K562 (cell line): ENCODE measurements at regions not wholly inside any gene's neighbourhood (a gene's known extent, or its start where the extent isn't known, plus 50 kb on each side); places are given as distances from the start of the nearest gene placed in this dataset.

Experiments
- ATF3 ChIP-seq, 2 experiments: fragments of 450-650 bp in 1 of 2; sonication (generic) in 1 of 2; formaldehyde crosslinking in 1 of 2; IDR thresholded peaks in 1 of 2; conservative IDR thresholded peaks in 1 of 2; 2 replicates each; pipeline versions ENCODE4 v1.6.1 to v1.8.1; 2016 to 2023; ENCODE audit warnings: mild to moderate bottlenecking in 2 of 2, moderate library complexity in 2 of 2, inconsistent platforms in 1 of 2, missing genetic modification reagents in 1 of 2
- ATF4 ChIP-seq: fragments of 450-650 bp; formaldehyde crosslinking; IDR thresholded peaks from 2 replicates; pipeline ENCODE4 v1.4.0; 2022; ENCODE audit warnings: mild to moderate bottlenecking, moderate library complexity
- CTCF ChIP-seq, 3 experiments: IDR thresholded peaks in 2 of 3; conservative IDR thresholded peaks in 1 of 3; 2 replicates each; pipeline ENCODE4 v1.5.1; 2011 to 2012; ENCODE audit warnings: low read length in 3 of 3, mild to moderate bottlenecking in 3 of 3, control low read depth in 2 of 3, improper control_type of control experiment in 1 of 3, inconsistent platforms in 1 of 3, low read depth in 1 of 3, mixed read lengths in 1 of 3, moderate library complexity in 1 of 3; ENCODE audit not compliant: insufficient read depth in 2 of 3
- HINFP ChIP-seq: fragments of 450-650 bp; conservative IDR thresholded peaks from 2 replicates; pipeline ENCODE4 v1.6.1; 2016; ENCODE audit warnings: missing genetic modification characterization, low read depth, mild to moderate bottlenecking, control low read depth, missing compliant biosample characterization
- LARP7 ChIP-seq: fragments of 450-650 bp; IDR thresholded peaks from 2 replicates; pipeline ENCODE4 v1.6.1; 2016
- NRF1 ChIP-seq, 2 experiments: fragments of 450-650 bp; IDR thresholded peaks in 1 of 2; conservative IDR thresholded peaks in 1 of 2; 2 replicates each; pipeline ENCODE4 v1.6.1; 2014; ENCODE audit warnings: mild to moderate bottlenecking in 2 of 2
- POLR2A ChIP-seq: fragments of 450-650 bp; conservative IDR thresholded peaks from 2 replicates; pipeline ENCODE4 v1.6.1; 2016
- RCOR1 ChIP-seq, 2 experiments: IDR thresholded peaks; 2 replicates each; pipeline ENCODE4 v1.6.1; 2012; ENCODE audit warnings: low read depth in 2 of 2, low read length in 2 of 2, borderline replicate concordance in 1 of 2, improper control_type of control experiment in 1 of 2
- ZNF224 ChIP-seq: sonication (generic); formaldehyde crosslinking; IDR thresholded peaks from 2 replicates; pipeline ENCODE4 v1.8.0; 2022; ENCODE audit warnings: mild to moderate bottlenecking, missing genetic modification reagents
- ZNF354B ChIP-seq: fragments of 250-450 bp; sonication (Bioruptor Pico); IDR thresholded peaks from 2 replicates; pipeline ENCODE4 v1.4.0; 2020

- TF ChIP-seq ATF4 (CRISPR knock-in tag) (no peak), LARP7 (no peak), NRF1 (conservative IDR thresholded peaks at IDR 0.05 in 1 of 2, IDR thresholded peaks at IDR 0.05 in 1 of 2) (no peak), CTCF (IDR thresholded peaks at IDR 0.05 in 2 of 3, conservative IDR thresholded peaks at IDR 0.05 in 1 of 3; ENCODE audit: insufficient read depth in 2 of 3, low read depth in 1 of 3, low read length in 3 of 3) (no peak), HINFP (tag) (no peak), ATF3 (IDR thresholded peaks at IDR 0.05) (no peak), ATF3 (CRISPR knock-in tag; conservative IDR thresholded peaks at IDR 0.05) (no peak), POLR2A (no peak), ZNF354B (CRISPR knock-in tag) (no peak), RCOR1 (IDR thresholded peaks at IDR 0.05; ENCODE audit: borderline replicate concordance in 1 of 2, low read depth in 2 of 2, low read length in 2 of 2) (no peak), ZNF224 (no peak)
Observed at GRCh38 chr3:127069814-127070440, 87.0 kb downstream of the PLXNA1 start.
